Germinal center (tissue), 1 donor: ENCODE measurements at regions not wholly inside any gene's neighbourhood (a gene's known extent, or its start where the extent isn't known, plus 50 kb on each side); places are given as distances from the start of the nearest gene placed in this dataset.

Source experiments
- DNase-seq: peaks from one replicate; pipeline ENCODE4 v3.0.0; 2012; ENCODE audit warnings: mixed read lengths, low spot score

GRCh38 chr6:159342146-159342545 is 172.9 kb downstream of the FNDC1 start:
- DNase-seq, result no peak

DNA sequence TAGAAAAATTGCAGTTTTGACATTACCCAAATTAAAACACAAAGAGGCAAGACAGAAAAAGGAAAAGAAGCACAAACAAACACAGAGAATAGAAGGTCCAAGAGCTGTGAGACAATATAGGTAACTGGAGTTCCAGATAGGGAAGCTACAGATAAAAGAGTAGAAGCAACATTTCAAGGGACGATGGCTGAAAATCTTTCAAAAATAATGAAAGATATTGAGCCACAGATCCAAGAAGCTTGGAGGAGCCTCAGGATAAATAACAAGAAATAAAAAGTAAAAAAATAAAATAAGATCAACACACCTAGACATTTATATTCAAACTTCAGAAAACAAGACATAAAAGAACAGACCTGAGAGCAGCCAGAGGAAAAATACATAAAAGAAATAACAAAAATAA is 164.9 kb downstream of the FNDC1 start:
- no peak for DNase-seq

DNA sequence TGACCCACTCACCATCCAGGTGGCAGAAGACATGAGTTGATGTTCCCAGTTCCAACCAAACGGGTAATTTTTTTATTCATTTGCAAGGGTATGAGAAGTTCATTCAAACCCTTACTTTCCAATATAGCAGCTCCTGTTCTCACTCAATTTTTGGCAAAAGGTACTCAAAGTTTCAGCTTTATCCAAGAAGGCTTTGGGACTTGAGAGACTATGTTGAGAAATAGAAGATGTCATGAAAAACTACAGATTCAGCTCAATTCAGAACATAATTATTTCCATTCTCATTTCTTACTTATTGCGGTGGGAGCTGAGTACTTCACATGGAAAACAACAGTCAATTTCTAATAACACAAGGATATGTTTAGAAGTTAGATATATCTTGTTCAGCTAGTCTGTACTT is 162.3 kb downstream of the FNDC1 start:
- no peak for DNase-seq

DNA sequence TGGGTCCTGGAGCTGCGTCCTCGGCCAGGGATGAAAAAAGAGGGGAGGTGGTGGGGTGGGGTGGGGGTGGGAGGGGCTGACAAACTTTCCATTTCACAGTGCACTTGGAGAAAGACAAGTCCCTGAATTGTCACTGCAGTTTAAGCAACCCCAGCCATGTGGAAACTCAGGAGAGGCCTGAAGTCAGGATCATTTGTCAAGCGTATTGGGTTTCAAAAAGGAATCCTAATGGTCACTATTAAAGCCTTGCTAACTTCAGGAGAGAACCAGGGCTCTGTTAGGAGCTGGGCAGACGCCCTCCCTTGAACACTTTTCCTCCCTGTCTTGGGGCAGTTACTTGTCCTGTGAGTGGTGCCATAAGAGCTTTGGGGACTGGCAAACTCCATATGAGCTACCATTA is 159.9 kb downstream of the FNDC1 start:
- DNase-seq, result no peak

DNA sequence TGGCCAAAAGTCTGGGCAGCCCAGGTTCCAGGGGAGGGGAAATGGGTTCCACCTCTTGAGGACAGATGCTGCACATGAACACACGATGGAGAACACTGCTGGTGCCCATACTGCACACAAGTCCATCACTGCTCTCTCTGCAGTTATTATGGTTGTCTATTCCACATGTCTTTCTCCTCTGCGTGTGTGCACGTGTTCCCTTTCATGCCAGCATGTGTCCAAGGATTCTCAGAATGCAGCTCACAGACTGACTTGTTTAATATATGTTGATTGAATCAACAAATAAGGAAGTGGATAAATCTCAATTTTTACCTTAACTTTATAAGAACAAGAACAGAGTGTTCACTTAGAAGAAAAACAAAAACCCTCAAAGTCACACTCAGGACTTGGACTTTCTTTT is 158.9 kb downstream of the FNDC1 start:
- no peak for DNase-seq

DNA sequence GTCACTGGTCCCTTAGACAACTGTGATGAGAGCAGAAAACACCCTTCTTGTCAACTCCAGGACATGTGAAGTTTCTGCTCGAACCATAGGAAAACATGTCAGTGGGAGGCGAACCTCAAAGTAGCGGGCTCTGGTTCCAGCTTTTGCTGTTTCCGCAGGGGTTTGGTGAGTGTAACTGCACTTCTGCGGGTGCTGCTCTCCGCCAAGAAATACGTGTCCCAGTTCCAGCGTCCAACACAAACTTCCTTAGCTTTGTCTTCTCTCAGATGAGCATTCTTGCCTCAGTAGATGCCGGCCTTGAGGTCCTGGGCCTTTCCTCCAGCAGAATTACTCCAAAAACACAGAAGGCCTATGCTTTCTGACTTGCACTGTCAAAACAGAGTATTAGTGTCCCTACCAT is 156.3 kb downstream of the FNDC1 start:
- no peak for DNase-seq

DNA sequence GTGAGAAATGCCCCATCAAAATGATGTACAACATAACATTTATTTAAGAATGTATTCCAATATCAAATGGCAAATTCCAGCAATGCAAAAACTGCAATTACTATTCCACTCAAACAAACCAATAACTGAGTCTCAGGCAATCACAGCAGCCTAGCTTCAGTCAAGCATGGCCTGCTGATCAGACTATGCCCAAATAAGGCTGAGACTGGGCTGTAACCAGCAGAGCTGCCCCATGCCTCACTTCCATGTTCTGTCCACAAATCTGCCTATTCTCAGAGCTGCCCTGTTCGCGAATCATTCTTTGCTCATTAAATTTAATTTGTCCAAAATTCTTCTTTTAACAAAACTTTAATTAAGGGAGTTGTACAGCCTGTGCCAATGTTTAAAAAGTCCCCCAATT is 155.4 kb downstream of the FNDC1 start:
- DNase-seq, result no peak
